ENCODE measurements at regions not wholly inside any gene's neighbourhood (a gene's known extent, or its start where the extent isn't known, plus 50 kb on each side); places are given as distances from the start of the nearest gene placed in this dataset.

DNA sequence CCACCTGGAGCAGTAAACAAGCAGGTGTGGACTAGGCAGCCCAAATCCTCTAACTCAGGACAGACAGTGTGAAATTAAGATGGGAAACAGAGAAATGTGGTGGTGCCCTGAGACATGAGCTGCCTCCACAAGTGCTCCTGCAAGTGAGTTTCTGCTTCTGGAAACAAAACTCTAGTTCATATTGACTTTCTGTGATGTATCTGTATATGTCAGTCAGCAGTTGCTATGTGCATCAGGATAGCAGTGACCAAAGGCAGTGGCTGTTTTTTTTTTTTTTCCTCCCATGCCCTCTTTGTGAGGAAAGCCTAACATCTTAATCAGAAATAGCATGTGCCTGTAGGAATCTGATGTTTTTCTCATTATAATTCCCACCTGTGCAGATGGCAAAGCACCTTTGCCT, 318.4 kb upstream of the SEMA6A start:
- TF ChIP-seq, protein P1, sequence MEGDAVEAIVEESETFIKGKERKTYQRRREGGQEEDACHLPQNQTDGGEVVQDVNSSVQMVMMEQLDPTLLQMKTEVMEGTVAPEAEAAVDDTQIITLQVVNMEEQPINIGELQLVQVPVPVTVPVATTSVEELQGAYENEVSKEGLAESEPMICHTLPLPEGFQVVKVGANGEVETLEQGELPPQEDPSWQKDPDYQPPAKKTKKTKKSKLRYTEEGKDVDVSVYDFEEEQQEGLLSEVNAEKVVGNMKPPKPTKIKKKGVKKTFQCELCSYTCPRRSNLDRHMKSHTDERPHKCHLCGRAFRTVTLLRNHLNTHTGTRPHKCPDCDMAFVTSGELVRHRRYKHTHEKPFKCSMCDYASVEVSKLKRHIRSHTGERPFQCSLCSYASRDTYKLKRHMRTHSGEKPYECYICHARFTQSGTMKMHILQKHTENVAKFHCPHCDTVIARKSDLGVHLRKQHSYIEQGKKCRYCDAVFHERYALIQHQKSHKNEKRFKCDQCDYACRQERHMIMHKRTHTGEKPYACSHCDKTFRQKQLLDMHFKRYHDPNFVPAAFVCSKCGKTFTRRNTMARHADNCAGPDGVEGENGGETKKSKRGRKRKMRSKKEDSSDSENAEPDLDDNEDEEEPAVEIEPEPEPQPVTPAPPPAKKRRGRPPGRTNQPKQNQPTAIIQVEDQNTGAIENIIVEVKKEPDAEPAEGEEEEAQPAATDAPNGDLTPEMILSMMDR (IDR thresholded peaks at IDR 0.05 in 8 of 11, conservative IDR thresholded peaks at IDR 0.05 in 3 of 11): no peak
- TF ChIP-seq POLR2AphosphoS5 (IDR thresholded peaks at IDR 0.05): no peak
- TF ChIP-seq POLR2A (IDR thresholded peaks at IDR 0.05): no peak

Data from spleen (tissue), 7 donors.